Karpas-422 (cell line): ENCODE measurements at regions not wholly inside any gene's neighbourhood (a gene's known extent, or its start where the extent isn't known, plus 50 kb on each side); places are given as distances from the start of the nearest gene placed in this dataset.
"Not testable (repeated sequence)": the region's sequence is repeated elsewhere in the genome, so short reads cannot be mapped to it uniquely, and the experiment has no call there.

Experiments used
- DNase-seq: peaks from one replicate; pipeline ENCODE4 v3.0.0-alpha.2; 2015
- H2AFZ ChIP-seq: fragments of 200-600 bp; sonication (generic); 2 replicates; pipeline ENCODE4 v1.6.1; 2014; ENCODE audit warnings: antibody characterized with exemption, low read length, mixed read lengths
- H3K27ac ChIP-seq: fragments of 200-600 bp; sonication (generic); 2 replicates; pipeline ENCODE4 v1.5.1; 2014; ENCODE audit warnings: mild to moderate bottlenecking, low read length, moderate library complexity
- H3K27me3 ChIP-seq: fragments of 200-600 bp; sonication (generic); 2 replicates; pipeline ENCODE4 v1.6.1; 2014; ENCODE audit warnings: low read length, mixed read lengths
- H3K36me3 ChIP-seq: fragments of 200-600 bp; sonication (generic); 2 replicates; pipeline ENCODE4 v1.6.1; 2014; ENCODE audit warnings: low read length, mixed read lengths; ENCODE audit not compliant: insufficient read depth
- H3K4me1 ChIP-seq: fragments of 200-600 bp; sonication (generic); 2 replicates; pipeline ENCODE4 v1.6.1; 2014; ENCODE audit warnings: mild to moderate bottlenecking, low read length, mixed read lengths
- H3K4me2 ChIP-seq: fragments of 200-600 bp; sonication (generic); 2 replicates; pipeline ENCODE4 v1.6.1; 2014; ENCODE audit warnings: low read length, low read depth, mild to moderate bottlenecking; ENCODE audit not compliant: poor library complexity, severe bottlenecking
- H3K4me3 ChIP-seq: fragments of 200-600 bp; sonication (generic); 2 replicates; pipeline ENCODE4 v1.5.1; 2014; ENCODE audit warnings: mild to moderate bottlenecking, antibody characterized with exemption, low read length, mixed read lengths
- H3K79me2 ChIP-seq: fragments of 200-600 bp; sonication (generic); 2 replicates; pipeline ENCODE4 v1.6.1; 2014; ENCODE audit warnings: mild to moderate bottlenecking, low read length, mixed read lengths
- H3K9ac ChIP-seq: fragments of 200-600 bp; sonication (generic); 2 replicates; pipeline ENCODE4 v1.6.0; 2014; ENCODE audit warnings: low read length
- H3K9me2 ChIP-seq: fragments of 200-600 bp; sonication (generic), shearing (Covaris generic); replicated peaks from 2 replicates; pipeline ENCODE4 v1.6.0; 2014; ENCODE audit warnings: mild to moderate bottlenecking, low read length, moderate library complexity; ENCODE audit not compliant: insufficient read depth
- H3K9me3 ChIP-seq: fragments of 300-700, 200-600 bp; sonication (generic); 2 replicates; pipeline ENCODE4 v1.6.1; 2014; ENCODE audit warnings: low read length, mixed read lengths
- H4K20me1 ChIP-seq: fragments of 200-600 bp; sonication (generic); 2 replicates; pipeline ENCODE4 v1.6.1; 2014; ENCODE audit warnings: mild to moderate bottlenecking, antibody characterized with exemption, low read length, low read depth; ENCODE audit not compliant: insufficient read depth

DNA sequence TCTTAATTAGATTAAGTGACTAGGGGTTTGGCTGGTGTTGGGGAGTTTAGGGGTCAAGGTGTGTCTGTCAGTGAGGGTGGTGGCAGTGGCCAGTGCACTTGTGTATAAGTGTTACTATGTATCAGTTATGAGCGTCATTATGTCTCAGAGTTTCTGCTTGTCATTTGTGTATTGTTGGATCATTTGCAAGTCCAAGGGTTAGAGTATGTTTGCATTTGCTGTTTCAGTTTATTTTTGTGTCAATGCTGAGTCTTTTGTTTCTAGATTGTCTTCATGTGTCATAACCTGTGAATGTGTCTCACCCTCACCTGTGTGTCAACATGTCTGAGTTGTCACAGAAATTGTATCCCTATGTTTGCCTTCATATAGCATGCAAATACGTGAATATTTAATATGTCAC is 97.5 kb upstream of the PAX2 start:
- H3K79me2 ChIP-seq: no peaks in the 10 kb centered on the region
- no peak overlapping the region for H3K9ac ChIP-seq
- no peak overlapping the region for H3K4me2 ChIP-seq
- H2AFZ ChIP-seq: no peak overlapping the region
- no peaks in the 10 kb centered on the region for H3K9me3 ChIP-seq
- H3K9me2 ChIP-seq: no peaks in the 10 kb centered on the region
- no peaks in the 10 kb centered on the region for H3K36me3 ChIP-seq
- no peak overlapping the region for H3K27ac ChIP-seq
- no peaks in the 10 kb centered on the region for H3K27me3 ChIP-seq
- no peaks in the 10 kb centered on the region for H3K4me1 ChIP-seq
- no peaks in the 10 kb centered on the region for H4K20me1 ChIP-seq
- no peak overlapping the region for H3K4me3 ChIP-seq
- DNase-seq: no peak

DNA sequence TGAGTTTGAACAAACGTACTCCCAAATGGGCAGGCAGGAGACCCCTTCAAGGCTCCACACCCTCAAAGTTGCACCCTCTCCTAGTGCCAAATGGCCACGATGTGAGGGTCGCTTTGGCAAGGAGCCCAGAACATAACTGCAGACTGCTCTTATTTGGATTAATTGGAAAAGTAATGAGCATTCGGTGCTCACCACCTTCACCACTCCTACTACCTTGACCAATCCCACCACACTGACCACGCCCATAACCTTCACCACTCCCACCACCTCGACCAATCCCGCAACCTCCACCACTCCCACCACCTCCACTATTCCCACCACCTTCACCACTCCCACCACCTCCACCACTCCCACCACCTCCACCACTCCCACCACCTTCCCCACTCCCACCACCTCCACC is 94.7 kb upstream of the PAX2 start:
- Histone ChIP-seq H3K27me3 (no peaks in the 10 kb centered on the region), H3K9ac (no peak overlapping the region), H3K9me2 (no peaks in the 10 kb centered on the region), H3K9me3 (no peaks in the 10 kb centered on the region), H3K79me2 (no peaks in the 10 kb centered on the region), H3K4me1 (no peaks in the 10 kb centered on the region), H3K27ac (no peak overlapping the region), H3K36me3 (no peaks in the 10 kb centered on the region), H3K4me2 (no peak overlapping the region), H2AFZ (no peak overlapping the region), H4K20me1 (no peaks in the 10 kb centered on the region), H3K4me3 (no peak overlapping the region)
- DNase-seq: no peak

DNA sequence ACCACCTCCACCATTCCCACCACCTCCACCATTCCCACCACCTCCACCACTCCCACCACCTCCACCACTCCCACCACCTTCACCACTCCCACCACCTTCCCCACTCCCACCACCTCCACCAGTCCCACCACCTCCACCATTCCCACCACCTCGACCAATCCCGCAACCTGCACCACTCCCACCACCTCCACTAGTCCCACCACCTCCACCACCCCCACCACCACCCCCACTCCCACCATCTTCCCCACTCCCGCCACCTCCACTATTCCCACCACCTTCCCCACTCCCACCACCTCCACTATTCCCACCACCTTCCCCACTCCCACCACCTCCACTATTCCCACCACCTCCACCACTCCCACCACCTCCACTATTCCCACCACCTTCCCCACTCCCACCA is 94.3 kb upstream of the PAX2 start:
- not testable (repeated sequence) for H3K9me2 ChIP-seq, H3K27me3 ChIP-seq

DNA sequence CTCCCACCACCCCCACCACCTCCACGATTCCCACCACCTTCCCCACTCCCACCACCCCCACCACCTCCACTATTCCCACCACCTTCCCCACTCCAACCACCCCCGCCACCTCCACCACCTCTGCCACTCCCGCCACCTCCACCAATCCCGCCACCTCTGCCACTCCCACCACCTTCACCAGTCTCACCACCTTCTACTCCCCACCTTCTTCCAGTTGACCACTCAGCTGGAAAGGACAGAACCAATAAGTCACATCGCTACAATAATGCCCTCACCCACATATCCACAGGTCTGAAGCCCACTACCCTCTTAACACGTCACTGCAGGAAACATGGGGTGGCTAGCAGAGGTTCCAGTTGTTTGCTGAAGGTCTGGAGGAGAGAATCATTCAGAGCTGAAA is 93.5 kb upstream of the PAX2 start:
- Histone ChIP-seq H3K4me1 (no peaks in the 10 kb centered on the region), H3K79me2 (no peaks in the 10 kb centered on the region), H2AFZ (no peak overlapping the region), H3K9ac (no peak overlapping the region), H3K36me3 (no peaks in the 10 kb centered on the region), H3K9me3 (no peaks in the 10 kb centered on the region), H3K9me2 (no peaks in the 10 kb centered on the region), H3K4me2 (no peak overlapping the region), H3K27me3 (no peaks in the 10 kb centered on the region), H3K27ac (no peak overlapping the region), H4K20me1 (no peaks in the 10 kb centered on the region), H3K4me3 (no peak overlapping the region)
- DNase-seq: no peak

More for the DNA sequence above, 94.3 kb upstream of the PAX2 start:
- not testable (repeated sequence) for H4K20me1 ChIP-seq, H3K4me3 ChIP-seq, H3K4me2 ChIP-seq, H3K27ac ChIP-seq, H2AFZ ChIP-seq, H3K79me2 ChIP-seq, DNase-seq, H3K9me3 ChIP-seq, H3K4me1 ChIP-seq, H3K9ac ChIP-seq, H3K36me3 ChIP-seq

DNA sequence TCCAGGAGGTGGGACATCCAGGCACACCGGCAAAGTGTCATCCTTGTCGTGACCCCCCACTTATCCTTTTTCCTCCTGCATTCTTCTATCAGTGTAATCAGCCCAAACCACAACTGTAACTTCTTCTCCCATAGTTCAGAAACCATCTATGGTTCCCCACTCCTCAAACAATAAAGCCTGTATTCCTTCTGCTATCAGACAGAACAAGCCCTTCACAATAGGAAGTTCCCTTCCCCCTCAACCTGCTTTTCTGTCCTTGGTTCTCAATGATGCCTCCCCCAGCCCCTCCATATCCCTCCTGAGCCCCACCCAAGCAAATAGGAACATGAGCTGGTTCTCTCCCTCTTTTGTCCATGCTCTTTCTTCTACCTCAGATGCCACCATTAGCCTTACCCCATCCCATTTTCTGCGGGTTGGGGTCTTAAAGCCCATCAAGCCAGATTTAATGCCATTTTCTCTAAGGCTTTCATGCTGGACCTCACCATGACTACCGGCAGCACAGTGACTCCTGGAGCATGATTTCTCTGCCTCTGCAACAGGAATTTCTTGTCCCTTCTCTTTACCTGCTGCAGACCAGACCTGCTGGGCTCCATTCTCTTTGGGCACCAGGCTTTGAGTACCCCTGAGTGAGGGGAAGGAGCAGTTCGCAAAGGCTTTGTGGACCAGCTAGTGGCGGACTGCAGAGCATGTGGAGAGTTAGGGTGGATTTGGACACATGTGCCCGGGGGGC is 92.8 kb upstream of the PAX2 start:
- Histone ChIP-seq H3K9ac (no peak overlapping the region), H3K4me3 (no peak overlapping the region), H3K4me2 (no peak overlapping the region), H4K20me1 (no peaks in the 10 kb centered on the region), H3K9me2 (no peaks in the 10 kb centered on the region), H3K36me3 (no peaks in the 10 kb centered on the region), H3K27ac (no peak overlapping the region), H3K9me3 (no peaks in the 10 kb centered on the region), H3K4me1 (no peaks in the 10 kb centered on the region), H2AFZ (no peak overlapping the region), H3K27me3 (no peaks in the 10 kb centered on the region), H3K79me2 (no peaks in the 10 kb centered on the region)
- no peak for DNase-seq

DNA sequence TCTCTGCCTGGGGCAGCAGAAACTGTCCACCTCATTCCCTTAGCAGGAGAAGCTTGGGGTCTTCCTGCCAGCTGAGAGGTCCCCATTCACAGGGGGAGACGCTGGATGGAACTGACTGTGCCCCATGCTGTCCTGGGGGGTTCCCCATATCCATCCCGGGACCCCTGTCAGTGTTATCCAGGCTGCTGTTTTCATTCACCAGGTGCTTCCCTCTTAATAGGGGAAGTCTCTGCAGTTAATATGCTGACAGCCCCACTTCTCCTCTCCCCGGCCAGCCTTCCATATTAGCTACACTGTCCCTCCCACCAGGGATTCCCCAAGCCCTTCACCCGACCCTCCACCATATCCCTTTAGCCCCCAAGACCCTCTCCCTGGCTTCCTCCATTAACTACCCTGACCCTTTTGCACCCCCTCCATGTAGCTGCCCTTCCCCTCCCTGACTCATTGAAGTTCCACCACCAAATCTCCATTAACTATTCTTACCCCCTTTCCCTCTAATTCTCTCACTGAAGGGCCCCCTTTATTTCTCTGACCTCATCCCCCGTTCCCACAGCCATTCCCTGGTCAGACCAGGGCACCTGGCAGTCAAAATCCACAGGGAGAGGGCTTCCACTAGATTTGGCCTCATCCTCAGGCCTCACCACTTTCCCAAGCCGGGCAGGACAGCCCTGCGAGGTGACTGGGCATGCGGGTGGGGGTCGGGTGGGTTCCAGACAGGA is 92.0 kb upstream of the PAX2 start:
- no peaks in the 10 kb centered on the region for H3K4me1 ChIP-seq
- H3K27me3 ChIP-seq: no peaks in the 10 kb centered on the region
- no peaks in the 10 kb centered on the region for H4K20me1 ChIP-seq
- H3K4me2 ChIP-seq: no peak overlapping the region
- no peaks in the 10 kb centered on the region for H3K9me2 ChIP-seq
- H3K4me3 ChIP-seq: no peak overlapping the region
- H3K9ac ChIP-seq: no peak overlapping the region
- H2AFZ ChIP-seq: no peak overlapping the region
- H3K36me3 ChIP-seq: no peaks in the 10 kb centered on the region
- no peaks in the 10 kb centered on the region for H3K9me3 ChIP-seq
- H3K79me2 ChIP-seq: no peaks in the 10 kb centered on the region
- no peak for DNase-seq
- no peak overlapping the region for H3K27ac ChIP-seq

DNA sequence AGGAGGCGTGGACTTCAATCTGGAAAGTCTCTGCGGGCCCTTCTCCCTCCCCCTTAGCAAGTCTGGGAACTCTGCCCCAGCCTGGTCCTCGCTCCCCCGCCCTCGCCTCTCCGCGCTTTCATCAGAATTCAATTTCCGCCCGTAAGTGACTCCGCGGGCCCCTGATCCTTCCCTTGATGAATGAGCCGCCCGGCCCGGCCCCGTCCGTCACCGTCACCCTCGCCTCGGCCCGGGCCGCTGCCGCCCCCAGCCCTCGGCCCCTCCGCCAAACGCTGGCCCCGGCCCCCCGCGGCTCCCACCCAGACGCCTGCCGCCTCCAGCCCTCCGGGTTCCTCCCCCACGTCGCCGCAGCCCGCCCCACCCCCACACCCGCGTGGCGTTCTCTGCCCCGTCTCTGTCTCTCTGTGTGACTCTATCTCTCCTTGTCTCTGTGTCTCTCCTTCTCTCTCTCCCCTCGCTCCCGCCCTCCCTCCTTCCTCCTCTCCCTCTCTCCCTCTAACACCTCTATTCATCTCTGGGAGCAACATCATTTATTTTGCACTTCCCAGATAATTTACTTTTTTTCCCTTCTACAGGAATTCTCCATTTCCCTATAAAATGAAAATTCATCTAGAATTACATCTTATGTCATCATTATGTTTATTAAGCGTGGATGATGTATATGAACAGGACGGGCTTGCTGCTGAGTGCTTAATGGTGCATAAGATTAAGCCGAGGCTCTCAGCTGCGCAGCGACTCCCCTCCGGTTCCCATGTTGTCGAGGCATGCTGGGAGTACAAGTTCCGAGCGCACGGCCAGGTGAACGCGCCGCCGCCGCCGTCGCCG is 91.2 kb upstream of the PAX2 start:
- Histone ChIP-seq H3K79me2 (no peaks in the 10 kb centered on the region), H3K36me3 (no peaks in the 10 kb centered on the region), H3K9ac (no peak overlapping the region), H3K27me3 (no peaks in the 10 kb centered on the region), H2AFZ (no peak overlapping the region), H3K4me2 (no peak overlapping the region), H3K27ac (no peak overlapping the region), H3K4me1 (no peaks in the 10 kb centered on the region), H3K9me3 (no peaks in the 10 kb centered on the region), H3K4me3 (no peak overlapping the region), H4K20me1 (no peaks in the 10 kb centered on the region), H3K9me2 (no peaks in the 10 kb centered on the region)
- DNase-seq: no peak

DNA sequence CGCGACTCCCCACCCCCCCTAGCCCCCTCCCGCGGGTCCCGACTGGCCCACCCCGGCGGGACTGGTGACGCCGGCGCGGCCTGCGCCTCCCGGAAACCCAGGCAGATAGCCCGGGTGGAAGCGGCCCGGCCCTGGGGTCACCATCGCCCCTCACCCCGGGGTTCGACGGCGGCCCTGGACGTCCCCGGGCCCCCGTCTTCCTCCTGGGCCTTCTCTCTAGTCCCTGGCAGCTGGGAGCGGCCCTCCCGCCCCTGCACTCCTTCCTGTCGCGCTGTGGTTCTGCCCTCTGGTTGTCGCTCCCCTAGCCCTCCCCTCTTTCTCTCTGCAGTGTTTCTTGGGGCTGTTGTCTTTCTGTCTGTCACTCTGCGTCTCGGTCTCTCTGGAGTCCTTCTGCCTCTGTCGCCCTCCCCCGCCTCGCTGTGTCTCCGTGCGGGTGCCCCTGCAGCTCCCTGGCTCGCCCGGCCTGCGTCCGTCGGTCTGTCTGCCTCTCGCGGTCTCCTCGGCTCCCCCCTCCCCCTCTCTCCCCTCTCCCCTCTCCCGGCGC is 90.5 kb upstream of the PAX2 start:
- no peaks in the 10 kb centered on the region for H3K9me3 ChIP-seq
- H3K79me2 ChIP-seq: no peaks in the 10 kb centered on the region
- no peaks in the 10 kb centered on the region for H3K36me3 ChIP-seq
- H3K9ac ChIP-seq: no peak overlapping the region
- H3K4me3 ChIP-seq: no peak overlapping the region
- H3K27ac ChIP-seq: no peak overlapping the region
- H3K4me2 ChIP-seq: no peak overlapping the region
- no peaks in the 10 kb centered on the region for H3K9me2 ChIP-seq
- H2AFZ ChIP-seq: no peak overlapping the region
- H4K20me1 ChIP-seq: no peaks in the 10 kb centered on the region
- no peak for DNase-seq
- H3K4me1 ChIP-seq: no peaks in the 10 kb centered on the region
- H3K27me3 ChIP-seq: no peaks in the 10 kb centered on the region
